ENCODE measurements at regions not wholly inside any gene's neighbourhood (a gene's known extent, or its start where the extent isn't known, plus 50 kb on each side); places are given as distances from the start of the nearest gene placed in this dataset.

- DNase-seq (ENCODE audit: low read depth): no peak
- TF ChIP-seq, protein P1, sequence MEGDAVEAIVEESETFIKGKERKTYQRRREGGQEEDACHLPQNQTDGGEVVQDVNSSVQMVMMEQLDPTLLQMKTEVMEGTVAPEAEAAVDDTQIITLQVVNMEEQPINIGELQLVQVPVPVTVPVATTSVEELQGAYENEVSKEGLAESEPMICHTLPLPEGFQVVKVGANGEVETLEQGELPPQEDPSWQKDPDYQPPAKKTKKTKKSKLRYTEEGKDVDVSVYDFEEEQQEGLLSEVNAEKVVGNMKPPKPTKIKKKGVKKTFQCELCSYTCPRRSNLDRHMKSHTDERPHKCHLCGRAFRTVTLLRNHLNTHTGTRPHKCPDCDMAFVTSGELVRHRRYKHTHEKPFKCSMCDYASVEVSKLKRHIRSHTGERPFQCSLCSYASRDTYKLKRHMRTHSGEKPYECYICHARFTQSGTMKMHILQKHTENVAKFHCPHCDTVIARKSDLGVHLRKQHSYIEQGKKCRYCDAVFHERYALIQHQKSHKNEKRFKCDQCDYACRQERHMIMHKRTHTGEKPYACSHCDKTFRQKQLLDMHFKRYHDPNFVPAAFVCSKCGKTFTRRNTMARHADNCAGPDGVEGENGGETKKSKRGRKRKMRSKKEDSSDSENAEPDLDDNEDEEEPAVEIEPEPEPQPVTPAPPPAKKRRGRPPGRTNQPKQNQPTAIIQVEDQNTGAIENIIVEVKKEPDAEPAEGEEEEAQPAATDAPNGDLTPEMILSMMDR (conservative IDR thresholded peaks at IDR 0.05; ENCODE audit: low read depth, low read length): no peak
- H3K4me3 ChIP-seq (ENCODE audit: low read depth, low read length): no peak overlapping the region
Measured at GRCh38 chr22:48242461-48242864, 1480.0 kb downstream of the TBC1D22A start.

DNA sequence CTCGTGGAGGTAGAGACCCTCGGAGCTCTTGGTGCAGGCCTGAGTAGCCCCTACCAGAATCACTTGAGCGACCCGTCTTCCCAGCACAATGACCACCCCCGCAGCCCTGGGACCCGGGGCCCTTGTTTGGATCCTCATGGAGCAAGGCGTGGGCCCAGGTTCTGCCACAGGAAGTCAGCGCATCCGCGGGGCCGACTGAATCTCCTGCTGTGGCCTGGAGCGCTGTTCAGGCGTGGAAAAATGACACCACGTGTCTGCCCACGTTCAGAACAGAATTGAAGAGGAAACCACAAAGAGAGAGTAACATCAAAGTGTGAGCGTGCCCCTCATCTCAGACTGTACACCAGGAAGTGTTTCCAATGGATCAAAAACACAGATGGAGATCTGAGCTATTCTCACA, 1479.2 kb downstream of the TBC1D22A start:
- TF ChIP-seq, protein P1 (conservative IDR thresholded peaks at IDR 0.05; ENCODE audit: low read depth, low read length): no peak
- DNase-seq (ENCODE audit: low read depth): no peak
- no peak overlapping the region for H3K4me3 ChIP-seq (ENCODE audit: low read depth, low read length)

- H3K4me3 ChIP-seq (ENCODE audit: low read depth, low read length): no peak overlapping the region
- no peak for DNase-seq (ENCODE audit: low read depth)
- TF ChIP-seq, protein P1 (conservative IDR thresholded peaks at IDR 0.05; ENCODE audit: low read depth, low read length): no peak
Measured at GRCh38 chr22:48240935-48241230, 1478.4 kb downstream of the TBC1D22A start.

DNA sequence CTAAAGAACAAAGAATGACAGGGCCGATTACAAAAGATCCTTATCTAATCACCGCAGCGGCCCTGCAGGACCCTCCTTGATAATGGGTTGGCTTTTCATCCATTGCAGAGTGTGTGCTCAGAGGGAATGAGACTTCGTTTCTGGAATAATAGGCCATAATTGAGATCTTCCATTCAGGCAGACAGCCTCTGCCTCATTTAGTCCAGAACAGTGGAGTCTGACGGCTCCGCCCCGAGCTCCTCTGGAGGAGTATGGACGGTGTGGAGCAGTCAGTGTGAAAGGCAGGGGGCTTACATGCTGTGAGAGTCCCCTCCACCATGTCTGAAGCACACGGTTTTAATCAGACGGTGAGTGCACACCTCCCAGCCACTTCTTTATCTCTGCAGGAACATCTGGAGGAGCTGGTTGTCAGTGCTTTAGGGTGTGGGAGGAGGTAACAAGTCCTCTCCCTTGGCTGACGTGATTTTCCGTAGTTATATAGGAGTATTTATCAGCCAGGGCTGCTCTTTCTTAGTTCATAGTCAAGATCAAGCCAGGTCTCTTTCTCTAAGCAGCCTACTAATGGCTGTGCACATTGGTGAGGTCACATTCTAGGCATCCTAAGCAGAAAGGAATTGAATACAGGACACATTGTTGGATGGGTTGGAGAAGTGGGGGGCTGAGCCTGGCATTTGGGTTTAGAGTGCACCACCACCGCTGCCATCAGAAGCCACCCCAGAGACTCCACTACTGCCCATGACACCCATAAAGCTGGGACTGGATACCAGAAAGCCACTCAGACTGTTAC, 1477.9 kb downstream of the TBC1D22A start:
- no peak for DNase-seq (ENCODE audit: low read depth)
- TF ChIP-seq, protein P1 (conservative IDR thresholded peaks at IDR 0.05; ENCODE audit: low read depth, low read length): no peak
- no peak overlapping the region for H3K4me3 ChIP-seq (ENCODE audit: low read depth, low read length)

DNA sequence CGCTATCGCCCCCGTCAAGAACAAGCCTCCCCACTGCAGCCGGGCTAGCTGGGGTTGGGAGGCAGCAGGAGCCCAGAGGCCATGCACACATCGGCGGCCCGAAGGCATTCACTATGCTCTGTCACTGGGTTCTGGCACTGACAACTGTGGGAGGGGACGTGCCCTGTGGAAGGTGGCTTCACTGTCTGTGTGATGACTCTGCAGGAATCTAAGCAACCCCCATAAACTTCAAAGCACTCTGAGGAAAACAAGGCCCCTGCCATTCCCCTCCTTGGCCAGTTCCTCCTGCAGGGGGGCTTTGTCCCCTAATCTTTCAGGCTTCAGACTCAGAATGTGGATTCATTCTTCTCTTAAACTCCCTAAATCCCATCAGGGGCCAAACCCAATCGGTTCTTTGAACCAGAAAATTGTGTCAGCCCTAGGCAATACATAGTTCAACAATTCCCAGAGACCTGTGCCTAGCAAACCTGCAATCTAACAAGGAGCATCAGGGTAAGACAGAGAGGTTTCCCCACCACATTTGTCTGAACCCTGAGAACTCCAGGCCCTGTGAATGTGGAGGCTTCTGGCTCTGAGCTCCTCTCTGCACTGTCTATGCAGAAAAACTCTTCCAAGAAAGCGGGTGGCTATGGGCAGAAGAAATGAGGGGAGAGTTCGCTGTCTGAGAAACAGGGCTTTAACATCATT, 1477.2 kb downstream of the TBC1D22A start:
- no peak overlapping the region for H3K4me3 ChIP-seq (ENCODE audit: low read depth, low read length)
- no peak for DNase-seq (ENCODE audit: low read depth)
- TF ChIP-seq, protein P1 (conservative IDR thresholded peaks at IDR 0.05; ENCODE audit: low read depth, low read length): no peak

DNA sequence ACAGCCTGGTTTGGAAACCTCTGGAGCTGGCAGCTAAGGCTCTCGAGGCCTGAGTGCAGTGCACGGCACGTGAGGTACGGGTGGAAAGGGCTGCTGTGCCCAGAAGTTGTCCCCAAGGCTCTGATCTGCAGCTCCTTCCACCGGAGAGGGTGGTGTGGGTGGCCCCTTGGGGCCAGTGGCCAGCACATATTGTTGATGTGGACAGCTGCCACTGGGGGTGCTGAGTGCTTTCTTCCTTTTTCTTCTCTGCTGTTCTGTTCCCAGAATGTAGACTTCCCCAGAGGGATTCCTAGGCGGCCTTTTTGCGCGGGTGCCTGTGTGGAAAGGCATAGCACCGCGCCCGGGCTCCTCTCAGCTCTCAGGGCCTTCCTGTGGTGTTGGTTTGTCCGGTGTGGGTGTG, 1476.5 kb downstream of the TBC1D22A start:
- TF ChIP-seq, protein P1 (conservative IDR thresholded peaks at IDR 0.05; ENCODE audit: low read depth, low read length): no peak
- no peak for DNase-seq (ENCODE audit: low read depth)
- H3K4me3 ChIP-seq (ENCODE audit: low read depth, low read length): no peak overlapping the region
